ENCODE measurements at regions not wholly inside any gene's neighbourhood (a gene's known extent, or its start where the extent isn't known, plus 50 kb on each side); places are given as distances from the start of the nearest gene placed in this dataset.
"Not testable (repeated sequence)": the region's sequence is repeated elsewhere in the genome, so short reads cannot be mapped to it uniquely, and the experiment has no call there.

DNA sequence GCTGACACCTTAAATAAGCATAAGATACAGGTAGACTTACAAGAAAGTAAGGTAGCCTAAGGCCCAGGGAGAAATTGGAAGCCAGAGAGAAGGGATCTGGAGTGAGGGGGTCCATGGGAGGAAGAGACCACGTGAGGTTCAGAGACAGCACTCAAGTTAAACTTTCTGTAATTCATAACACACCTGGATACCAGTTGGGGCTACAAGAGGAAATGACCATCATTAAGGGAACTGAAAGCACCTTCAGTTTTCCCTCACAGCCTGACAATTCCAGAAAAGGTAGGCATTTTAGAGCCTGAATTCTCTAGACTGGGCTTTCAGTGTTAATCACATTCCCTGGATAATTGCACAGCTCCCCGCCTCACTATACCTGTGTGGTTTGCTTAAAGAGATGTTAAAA lies 355.5 kb downstream of the FBXW7 start:
- CTCF ChIA-PET = no interaction called here
- TF ChIP-seq, protein P1, sequence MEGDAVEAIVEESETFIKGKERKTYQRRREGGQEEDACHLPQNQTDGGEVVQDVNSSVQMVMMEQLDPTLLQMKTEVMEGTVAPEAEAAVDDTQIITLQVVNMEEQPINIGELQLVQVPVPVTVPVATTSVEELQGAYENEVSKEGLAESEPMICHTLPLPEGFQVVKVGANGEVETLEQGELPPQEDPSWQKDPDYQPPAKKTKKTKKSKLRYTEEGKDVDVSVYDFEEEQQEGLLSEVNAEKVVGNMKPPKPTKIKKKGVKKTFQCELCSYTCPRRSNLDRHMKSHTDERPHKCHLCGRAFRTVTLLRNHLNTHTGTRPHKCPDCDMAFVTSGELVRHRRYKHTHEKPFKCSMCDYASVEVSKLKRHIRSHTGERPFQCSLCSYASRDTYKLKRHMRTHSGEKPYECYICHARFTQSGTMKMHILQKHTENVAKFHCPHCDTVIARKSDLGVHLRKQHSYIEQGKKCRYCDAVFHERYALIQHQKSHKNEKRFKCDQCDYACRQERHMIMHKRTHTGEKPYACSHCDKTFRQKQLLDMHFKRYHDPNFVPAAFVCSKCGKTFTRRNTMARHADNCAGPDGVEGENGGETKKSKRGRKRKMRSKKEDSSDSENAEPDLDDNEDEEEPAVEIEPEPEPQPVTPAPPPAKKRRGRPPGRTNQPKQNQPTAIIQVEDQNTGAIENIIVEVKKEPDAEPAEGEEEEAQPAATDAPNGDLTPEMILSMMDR (conservative IDR thresholded peaks at IDR 0.05; ENCODE audit: low read depth) = no peak
- POLR2A ChIA-PET (ENCODE audit: low non-redundant PET) = no interaction called here
- no peak overlapping the region for H3K27ac ChIP-seq
- no peak for DNase-seq (ENCODE audit: low spot score)

DNA sequence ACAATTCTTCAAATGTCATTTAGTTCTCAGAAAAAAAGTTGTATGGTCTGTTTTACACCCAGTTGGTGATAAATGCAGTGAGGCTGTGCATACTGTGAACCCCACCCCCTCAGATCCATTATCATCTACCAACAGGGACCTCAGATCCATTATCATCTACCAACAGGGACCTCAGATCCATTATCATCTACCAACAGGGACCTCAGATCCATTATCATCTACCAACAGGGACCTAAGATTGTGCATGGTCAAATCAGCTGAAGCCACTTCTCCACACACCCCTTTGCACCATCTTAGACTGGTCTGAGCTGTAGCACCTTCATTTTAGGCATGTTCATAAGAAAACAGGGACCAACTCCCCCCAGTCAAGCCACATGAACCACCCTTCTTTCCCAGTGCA lies 358.4 kb downstream of the FBXW7 start:
- POLR2A ChIA-PET (ENCODE audit: low non-redundant PET); CTCF ChIA-PET; H3K27ac ChIP-seq; DNase-seq (ENCODE audit: low spot score): not testable (repeated sequence)

DNA sequence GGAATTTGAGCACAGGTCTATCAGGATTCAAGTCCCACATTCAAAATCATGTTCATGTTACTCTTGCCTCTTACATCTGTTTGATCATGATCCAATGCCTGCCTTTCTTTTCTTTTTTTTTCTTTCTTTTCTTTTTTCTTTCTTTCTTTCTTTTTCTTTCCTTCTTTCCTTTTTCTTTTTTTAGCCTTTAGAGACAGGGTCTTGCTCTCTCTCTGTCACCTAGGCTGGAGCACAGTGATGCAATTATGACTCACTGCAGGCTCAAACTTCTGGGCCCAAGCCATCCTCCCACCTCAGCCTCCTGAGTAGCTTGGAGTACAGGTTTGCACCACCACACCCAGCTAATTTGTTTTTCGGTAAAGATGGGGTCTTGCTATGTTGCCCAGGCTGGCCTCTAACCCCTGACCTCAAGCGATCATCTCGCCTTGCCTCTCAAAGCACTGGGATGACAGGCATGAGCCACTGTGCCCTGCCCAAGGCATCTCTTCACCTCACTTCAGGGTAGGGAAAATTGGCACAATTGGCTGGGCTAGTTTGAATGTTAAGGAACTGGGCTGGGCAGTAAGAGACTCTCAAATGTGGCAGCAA lies 359.2 kb downstream of the FBXW7 start:
- no peak overlapping the region for H3K27ac ChIP-seq
- ChIA-PET CTCF (interaction anchor here (0.7 kb wide), 1 partner anchor 190 kb away, joined by 3 read pairs; no protein-coding TSS in a partner anchor), POLR2A (ENCODE audit: low non-redundant PET) (no interaction called here)
- TF ChIP-seq, protein P1 (conservative IDR thresholded peaks at IDR 0.05; ENCODE audit: low read depth) = no peak
- DNase-seq (ENCODE audit: low spot score) = no peak

DNA sequence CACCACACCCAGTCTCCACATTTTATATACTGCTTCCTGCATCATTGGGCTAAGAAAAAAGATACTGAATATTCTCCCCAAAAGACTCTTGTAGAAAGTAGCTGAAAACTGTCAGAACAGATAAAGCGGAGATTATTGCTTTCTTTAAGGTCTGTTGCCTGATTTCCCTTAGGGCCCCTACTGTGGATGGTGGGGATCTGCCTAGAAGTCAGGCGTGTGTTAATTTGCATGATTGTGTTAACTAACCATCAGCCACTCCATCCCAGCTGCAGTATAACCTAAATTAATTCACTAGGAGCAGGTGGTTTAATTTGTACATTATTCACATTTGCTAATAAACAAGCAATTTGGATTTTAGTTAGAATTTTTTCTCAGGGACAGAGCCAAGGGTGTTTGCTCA lies 360.3 kb downstream of the FBXW7 start:
- DNase-seq (ENCODE audit: low spot score) = no peak
- ChIA-PET CTCF (no interaction called here), POLR2A (ENCODE audit: low non-redundant PET) (no interaction called here)
- no peak overlapping the region for H3K27ac ChIP-seq
- TF ChIP-seq, protein P1 (conservative IDR thresholded peaks at IDR 0.05; ENCODE audit: low read depth) = no peak

DNA sequence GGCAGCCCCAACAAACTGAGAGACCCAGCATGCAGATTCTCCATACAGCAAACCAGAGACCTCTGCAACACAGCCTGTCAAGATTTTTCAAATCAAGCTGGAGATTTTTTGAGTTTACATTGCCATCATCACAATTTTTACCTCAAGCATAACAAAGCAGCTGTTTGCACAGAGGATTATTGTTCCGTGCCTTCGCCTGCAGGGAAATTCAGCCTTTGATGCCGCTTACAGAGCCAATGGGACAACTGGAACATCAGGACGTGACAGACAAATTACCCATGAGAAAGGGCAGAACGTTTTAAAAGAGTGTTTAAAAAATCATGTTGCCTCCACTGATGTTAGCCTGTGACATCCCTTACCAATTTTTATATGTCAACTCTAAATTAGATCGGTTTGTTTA lies 363.7 kb downstream of the FBXW7 start:
- TF ChIP-seq, protein P1 (conservative IDR thresholded peaks at IDR 0.05; ENCODE audit: low read depth) = no peak
- no peak for DNase-seq (ENCODE audit: low spot score)
- no peak overlapping the region for H3K27ac ChIP-seq
- CTCF ChIA-PET = no interaction called here
- POLR2A ChIA-PET (ENCODE audit: low non-redundant PET) = no interaction called here

DNA sequence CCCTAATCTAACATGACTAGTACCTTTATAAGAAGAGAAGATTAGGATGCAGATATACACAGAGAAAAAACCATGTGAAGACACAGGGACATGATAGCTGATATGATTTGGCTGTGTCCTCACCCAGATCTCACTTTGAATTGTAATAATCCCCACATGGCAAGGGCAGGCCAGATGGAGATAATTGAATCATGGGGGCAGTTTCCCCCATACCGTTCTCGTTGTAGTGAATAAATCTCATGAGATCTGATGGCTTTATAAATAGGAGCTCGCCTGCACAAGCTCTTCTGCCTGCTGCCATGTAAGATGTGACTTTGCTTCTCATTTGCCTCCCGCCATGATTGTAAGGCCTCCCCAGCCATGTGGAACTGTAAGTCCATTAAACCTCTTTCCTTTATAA lies 364.3 kb downstream of the FBXW7 start:
- TF ChIP-seq, protein P1 (conservative IDR thresholded peaks at IDR 0.05; ENCODE audit: low read depth) = no peak
- CTCF ChIA-PET = no interaction called here
- no peak for DNase-seq (ENCODE audit: low spot score)
- H3K27ac ChIP-seq = no peak overlapping the region
- POLR2A ChIA-PET (ENCODE audit: low non-redundant PET) = no interaction called here

DNA sequence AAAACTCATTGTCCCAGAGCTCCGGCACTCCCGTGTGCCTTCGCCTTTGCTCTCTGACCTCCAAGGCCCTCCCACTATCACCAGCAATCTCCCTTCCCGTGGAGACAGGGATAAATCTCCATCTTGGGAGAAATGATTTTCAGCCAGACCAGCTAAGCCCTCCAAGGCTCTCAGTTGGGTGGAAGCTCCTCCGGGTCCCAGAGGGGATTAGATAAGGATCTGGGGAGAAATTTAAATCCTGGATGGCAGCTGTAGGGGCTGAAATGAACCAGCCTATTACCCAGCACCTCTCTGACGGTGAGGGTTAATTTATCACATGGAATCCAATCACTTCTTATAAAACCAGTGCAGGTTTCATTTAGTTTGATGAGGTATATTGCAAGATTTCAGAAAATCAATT lies 366.2 kb downstream of the FBXW7 start:
- TF ChIP-seq, protein P1 (conservative IDR thresholded peaks at IDR 0.05; ENCODE audit: low read depth) = no peak
- CTCF ChIA-PET = interaction anchor here (0.5 kb wide), 1 partner anchor 64 kb away, joined by 3 read pairs; no protein-coding TSS in a partner anchor
- DNase-seq (ENCODE audit: low spot score) = no peak
- H3K27ac ChIP-seq = no peak overlapping the region
- POLR2A ChIA-PET (ENCODE audit: low non-redundant PET) = no interaction called here
